HG02571 (cell line): ENCODE measurements at regions not wholly inside any gene's neighbourhood (a gene's known extent, or its start where the extent isn't known, plus 50 kb on each side); places are given as distances from the start of the nearest gene placed in this dataset.
"Not testable (repeated sequence)": the region's sequence is repeated elsewhere in the genome, so short reads cannot be mapped to it uniquely, and the experiment has no call there.

Experiments used
- ATAC-seq: cut with Tn5 transposase; IDR thresholded peaks from one replicate; pipeline ENCODE4 v1.9.1; 2021; ENCODE audit warnings: mild to moderate bottlenecking, moderate library complexity; ENCODE audit not compliant: unreplicated experiment

DNA sequence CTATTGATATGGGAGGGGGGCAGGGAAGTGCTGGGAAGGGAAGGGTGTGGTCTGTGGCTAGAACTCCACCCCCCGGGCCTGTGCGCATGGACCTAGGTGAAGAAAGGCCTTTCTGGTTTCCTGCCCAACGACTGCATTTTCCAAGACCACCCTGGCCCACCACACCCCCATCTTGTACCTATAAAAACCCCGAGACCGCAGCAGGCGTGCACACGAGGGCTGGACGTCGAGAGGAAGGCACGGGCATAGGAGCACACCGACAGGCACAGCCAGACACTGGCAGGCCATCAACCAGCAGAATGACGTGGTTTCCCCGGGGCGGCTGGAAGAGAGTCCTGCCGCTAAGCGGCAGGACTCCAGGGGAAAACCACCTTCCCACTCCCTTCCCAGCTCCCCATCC lies 981.1 kb downstream of the PCDH7 start:
- no peak for ATAC-seq

DNA sequence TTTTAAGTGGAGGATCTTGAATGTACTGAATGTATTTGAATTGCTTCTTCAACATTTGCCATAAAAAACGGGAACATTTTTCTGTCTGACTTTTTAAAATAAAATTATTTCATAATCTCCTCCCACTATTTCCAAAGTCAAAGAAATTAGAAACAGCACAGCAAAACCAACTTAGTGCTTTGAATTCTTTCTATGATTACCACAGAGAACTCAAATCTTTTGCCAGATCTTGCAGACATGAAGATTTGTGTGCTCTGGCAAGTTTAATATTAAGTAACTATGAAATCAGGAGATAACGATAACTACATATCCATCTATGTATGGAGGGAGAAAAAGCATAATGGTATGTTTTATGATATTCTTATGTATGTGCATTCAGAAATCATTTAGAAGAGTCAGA lies 982.2 kb downstream of the PCDH7 start:
- ATAC-seq, result no peak

DNA sequence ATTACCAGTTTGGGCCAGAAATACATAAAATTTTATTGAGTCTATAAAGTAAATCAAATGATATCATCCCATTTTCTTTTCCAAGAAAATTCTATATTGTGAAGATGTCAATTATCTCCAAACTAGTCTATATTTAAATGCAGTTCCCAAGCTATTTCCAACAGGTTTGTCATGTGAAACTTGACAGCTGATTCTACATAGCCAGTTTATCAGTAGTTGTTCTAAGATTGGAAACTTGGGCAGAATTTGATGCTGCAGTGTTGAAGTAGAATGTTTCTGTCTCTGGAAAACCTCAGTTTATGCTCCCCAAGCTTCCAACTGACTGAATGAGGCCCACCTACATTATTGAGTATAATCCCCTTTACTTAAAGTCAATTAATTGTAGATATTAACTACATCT lies 994.1 kb downstream of the PCDH7 start:
- no peak for ATAC-seq

DNA sequence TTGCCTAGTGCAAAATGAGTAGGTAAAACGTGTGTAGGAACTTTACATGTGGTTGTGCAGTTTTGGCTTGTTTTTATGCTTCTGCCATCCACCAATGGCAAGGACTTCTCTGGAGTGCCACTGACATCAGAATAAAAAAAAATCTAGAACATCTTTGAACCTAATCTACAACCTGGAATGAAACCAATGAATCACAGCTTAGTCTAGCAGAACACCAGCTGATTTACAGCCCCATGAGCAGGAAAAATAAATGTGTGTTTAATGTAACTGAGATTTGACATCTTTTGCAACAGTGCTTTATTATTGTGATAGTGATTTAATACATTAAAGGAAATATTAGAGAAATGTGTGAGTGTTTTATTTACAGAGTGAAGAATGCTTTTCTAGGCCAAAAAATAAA lies 995.1 kb downstream of the PCDH7 start:
- ATAC-seq, result no peak

DNA sequence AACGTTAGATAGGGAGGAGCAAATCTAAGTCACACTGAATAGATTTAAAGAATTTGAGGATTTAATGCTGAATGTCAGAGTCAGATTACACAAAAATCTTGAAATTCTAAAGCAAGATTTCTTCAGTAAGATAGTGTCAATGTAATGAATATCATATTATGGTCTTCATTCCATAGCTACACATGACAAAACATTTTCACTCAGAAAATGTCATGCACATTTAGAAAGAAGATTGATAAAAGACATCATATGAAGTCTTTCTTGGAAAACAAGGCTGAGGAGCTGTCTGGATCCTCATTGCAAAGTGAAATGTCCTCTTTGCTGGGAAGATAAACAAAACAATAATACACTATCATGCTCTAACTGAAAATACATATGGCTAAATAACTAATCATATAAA lies 1006.9 kb downstream of the PCDH7 start:
- no peak for ATAC-seq

DNA sequence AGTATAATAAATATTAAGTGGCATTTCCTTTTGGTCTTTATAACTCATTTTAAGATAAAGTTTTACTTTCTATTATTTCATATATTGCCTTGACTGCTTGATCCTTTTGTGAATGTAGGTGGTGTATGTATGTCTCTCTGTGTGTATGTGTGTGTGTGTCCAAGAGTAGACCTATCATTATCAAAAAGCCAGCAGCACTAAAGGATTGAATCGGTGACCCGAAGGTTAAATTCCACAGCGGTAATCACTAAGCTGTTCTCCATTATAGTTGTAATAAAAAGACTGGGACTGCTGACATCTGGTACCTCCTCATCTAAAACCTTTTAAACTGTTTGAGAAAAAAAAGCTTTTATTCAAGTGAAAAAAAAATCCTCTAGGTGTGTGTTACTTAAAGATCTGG lies 1014.8 kb downstream of the PCDH7 start:
- no peak for ATAC-seq

DNA sequence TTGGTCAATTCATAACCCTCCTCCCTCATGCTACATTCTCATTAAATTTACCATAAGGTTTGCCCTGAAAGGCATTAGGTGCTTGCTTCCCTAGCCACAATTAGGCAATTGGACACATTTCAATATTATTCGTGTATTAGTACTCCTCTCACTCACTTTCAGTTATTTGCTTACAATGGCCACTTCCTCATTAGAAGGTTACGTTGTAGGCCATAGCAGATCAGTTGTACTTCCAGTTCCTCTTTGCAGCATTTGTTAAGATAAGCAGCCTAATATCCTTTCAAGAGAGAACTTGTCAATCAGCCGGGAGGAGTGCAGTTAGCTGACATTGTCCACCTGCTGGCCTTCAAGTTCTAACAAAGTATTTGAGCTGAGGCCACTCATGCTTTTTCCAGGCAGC lies 1017.2 kb downstream of the PCDH7 start:
- no peak for ATAC-seq

DNA sequence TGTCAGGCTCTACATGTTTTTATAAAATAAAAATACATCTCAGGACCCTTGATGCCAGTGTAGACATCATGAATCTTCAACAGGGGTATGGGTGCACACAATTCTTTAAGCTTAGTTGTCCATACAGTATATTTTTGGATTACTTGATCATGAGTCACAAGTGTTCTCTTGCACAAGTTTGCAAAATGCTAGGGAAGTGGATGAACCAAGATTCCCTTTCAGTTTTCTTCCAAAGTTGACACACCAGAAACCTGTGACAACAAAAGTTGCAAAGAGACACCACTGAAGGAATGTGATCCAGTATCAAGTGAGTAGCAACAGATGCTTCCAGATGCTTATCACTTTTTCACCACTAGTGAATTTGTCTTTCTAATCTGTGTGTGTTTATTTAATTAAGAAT lies 1021.2 kb downstream of the PCDH7 start:
- no peak for ATAC-seq

DNA sequence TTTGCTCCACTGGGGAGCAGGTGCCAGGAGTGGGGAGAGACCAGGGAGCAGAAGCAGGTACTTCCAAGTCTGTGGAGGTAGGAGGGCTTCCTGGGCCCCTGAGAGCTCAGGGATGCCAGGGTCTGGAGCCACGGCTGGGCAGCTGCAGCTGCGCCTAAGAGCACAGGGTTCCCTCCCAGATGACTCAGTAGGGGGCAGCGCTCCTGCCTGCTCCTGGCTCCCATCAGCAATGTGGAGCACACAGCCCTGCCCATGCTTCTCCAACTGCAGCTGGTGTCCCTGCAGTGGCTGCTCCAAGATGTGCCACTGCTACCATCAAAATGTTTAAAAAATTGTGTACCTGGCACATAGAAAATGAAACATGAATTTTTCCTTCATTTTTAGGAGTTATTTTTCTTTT lies 1028.2 kb downstream of the PCDH7 start:
- no peak for ATAC-seq

DNA sequence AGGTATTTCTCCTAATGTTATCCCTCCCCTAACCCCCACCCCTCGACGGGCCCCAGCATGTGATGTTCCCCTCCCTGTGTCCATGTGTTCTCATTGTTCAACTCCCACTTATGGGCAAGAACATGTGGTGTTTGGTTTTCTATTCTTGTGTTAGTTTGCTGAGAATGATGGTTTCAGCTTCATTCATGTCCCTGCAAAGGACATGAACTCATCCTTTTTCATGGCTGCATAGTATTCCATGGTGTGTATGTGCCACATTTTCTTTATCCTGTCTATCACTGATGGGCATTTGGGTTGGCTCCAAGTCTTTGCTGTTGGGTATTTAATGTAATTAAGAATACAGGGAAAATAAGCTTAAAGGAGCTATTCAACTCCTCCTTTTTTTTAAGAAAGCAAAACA lies 1030.4 kb downstream of the PCDH7 start:
- not testable (repeated sequence) for ATAC-seq

DNA sequence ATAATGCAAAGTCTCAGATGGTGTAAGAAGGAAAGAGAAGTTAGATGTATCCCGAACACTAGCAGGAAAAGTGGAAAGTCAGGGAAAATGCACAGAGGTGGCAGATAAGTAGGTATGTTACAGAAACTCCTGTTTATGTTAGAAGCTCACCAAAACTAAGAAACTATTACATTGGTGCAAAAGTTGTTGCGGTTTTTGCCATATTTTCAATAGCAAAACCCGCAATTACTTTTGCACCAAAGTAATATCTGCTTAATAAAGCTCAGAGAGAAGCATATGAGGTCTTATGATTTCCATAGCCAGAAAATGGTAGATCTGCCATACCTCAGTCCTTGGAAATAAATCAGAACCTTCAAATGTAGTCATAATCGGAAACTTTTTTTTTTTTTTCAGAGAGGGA lies 1035.6 kb downstream of the PCDH7 start:
- ATAC-seq, result no peak

DNA sequence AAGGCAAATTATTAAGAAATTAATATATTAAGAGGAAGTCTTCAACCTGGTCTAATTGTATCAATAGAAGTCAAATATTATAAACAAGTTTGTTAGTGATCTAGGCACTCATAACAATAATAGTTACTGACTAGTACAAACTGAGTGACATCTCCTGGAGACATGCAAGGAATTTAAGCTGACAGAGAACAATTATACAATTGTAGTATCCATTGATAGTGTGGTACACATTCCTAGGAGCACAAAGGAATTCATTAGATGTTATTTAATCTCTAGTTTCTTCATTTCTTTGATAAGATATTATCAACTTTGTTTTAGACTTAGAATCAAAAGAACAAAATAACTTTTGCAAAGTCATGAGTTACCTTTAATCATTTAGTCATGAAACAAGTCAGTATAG lies 1048.6 kb downstream of the PCDH7 start:
- ATAC-seq, result no peak

DNA sequence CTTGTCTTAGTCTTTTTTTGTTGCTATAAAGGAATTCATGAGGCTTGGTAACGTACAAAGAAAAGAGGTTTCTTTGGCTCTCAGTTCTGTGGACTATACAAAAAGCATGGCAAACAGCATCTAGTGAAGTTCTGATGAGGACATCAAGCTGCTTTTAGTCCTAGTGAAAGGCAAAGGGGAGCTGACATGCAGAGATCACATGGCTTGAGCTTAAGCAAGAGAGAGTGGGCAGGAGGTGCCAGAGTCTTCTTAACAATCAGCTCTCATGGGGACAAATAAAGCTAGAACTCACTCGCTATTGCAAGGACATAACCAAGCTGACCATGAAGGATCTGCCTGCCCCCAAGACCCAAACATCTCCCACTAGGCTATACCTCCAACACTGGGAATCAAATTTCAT lies 1063.1 kb downstream of the PCDH7 start:
- ATAC-seq, result no peak

DNA sequence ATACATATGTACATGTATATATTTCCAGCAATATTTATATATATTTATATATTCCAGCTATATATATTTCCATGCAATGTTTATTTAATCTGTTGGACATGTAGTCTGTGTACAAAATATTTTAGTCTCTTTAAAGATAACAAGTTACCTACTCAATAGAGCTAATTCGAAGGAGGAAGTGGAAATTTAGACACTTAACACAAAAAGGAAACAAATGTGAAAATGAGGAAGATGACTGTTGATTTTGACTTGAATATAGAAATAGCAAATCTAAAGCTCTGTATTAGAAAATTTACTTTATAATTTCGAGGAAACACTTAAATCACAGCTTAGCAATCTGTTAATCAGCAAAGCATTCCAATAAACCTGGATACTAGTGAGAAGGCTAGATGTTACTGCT lies 1064.4 kb downstream of the PCDH7 start:
- ATAC-seq, result no peak

DNA sequence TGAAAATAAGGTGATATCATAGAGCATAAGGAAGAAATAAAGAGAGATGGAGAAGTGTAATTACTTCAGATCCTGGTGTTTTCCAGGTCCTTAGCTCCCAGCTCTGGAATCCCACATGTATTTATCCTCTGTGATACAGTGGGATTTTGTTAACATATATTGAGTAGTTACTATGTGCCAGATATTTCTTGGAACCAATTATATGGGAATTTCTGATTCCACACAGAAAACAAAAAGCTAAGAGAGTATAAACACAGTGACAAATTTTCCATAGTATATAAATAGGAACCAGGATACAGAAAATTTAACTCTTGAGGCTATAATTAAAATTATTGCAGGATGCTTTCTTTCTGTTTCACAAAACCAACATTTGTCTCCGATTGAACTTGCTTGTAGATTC lies 1067.5 kb downstream of the PCDH7 start:
- no peak for ATAC-seq

DNA sequence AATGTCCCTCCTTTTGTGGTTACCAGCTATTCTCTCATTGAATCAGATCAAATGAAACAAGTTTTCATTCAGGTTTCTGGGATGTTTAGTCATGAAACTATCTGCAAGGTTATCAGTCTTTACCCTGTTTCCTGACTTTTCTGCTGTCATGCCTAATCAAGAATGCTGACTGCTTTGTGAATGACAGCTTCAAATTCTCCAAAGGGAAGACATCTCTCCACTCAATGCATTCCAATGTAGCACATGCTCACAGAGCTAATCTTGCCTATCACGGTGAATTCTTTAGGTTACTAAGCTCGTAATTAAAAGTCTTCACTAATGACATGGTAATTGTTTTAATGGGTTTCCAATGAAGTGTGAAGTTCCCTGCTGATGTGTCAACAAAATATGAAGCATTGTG lies 1068.5 kb downstream of the PCDH7 start:
- ATAC-seq, result no peak

DNA sequence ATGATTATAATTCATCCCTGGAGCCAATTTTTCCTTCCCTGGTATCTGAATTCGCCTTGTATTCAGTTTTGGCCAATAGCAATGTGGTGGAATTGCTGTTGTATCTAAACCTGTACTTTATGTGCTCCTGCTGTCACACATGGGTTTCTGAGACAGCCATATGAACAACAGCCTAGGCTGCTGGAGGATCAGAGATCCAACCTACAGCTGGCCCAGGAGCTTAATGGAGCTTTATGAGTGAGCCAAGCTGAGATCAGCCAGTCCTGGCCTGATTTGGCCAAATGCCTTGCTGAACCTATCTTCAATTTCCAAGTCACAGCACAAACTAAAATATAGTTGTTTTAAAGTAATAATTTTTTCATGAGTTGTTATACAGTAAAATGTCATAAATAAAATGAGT lies 1071.5 kb downstream of the PCDH7 start:
- no peak for ATAC-seq

DNA sequence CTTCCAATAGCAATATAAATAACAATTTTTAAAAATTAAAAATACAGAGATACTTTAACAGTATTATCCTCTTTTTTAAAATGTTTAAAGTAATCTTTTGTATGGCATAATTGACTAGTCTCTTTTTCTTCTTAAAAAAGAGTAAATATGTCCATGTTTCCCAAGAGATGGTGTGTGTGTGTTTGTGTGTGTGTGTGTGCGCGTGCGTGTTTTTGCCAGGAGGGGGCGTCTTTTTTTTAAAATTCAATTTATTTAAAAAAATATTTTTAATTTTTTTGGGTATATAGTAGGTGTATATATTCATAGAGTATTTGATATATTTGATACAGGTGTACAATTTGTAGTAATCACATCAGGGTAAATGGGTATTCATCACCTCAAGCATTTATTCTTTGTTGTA lies 1073.7 kb downstream of the PCDH7 start:
- ATAC-seq, result no peak

DNA sequence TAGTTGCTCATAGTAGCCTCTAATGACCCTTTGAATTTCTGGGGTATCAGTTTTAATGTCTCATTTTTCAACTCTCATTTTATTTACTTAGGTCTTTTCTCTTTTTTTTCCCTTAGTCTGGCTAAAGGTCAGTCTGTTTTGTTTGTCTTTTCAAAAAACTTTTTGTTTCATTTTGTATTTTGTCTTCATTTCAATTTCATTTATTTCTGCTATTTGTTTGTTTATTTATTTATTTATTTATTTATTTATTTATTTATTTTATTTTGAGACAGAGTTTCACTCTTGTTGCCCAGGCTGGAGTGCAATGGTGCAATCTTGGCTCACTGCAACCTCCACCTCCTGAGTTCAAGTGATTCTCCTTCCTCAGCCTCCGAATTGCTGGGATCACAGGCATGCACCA lies 1076.9 kb downstream of the PCDH7 start:
- ATAC-seq, result not testable (repeated sequence)

DNA sequence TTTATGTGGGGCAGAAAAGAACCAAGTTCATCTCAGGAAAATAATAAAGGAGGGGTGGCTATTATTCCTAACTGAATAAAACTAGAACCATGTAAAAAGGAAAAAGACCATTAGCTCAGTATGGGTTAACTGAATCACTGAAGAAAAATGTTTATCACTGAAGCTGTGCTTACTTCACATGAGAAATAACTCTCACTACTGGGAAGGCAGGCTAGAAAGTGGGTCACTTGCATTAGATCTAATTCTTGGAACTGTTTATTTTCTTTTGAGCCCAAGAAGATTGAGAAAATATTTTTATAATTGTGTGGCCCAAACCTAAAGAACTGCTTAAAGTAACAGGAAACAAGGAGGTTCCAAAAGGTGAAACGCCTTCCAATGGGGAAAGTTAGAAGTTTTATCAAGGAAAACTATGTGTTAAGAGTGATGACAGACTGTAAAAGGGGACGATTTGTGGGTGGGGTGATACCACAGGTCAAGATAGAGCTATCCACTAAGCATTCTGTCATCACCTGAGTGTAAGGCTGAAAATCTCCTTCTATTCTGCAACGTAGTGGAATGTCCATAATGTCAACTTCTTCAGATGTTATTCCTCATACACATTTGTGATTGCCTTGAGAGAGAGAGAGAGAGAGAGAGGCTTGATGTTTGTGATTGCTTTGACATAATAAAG lies 1083.5 kb downstream of the PCDH7 start:
- no peak for ATAC-seq

DNA sequence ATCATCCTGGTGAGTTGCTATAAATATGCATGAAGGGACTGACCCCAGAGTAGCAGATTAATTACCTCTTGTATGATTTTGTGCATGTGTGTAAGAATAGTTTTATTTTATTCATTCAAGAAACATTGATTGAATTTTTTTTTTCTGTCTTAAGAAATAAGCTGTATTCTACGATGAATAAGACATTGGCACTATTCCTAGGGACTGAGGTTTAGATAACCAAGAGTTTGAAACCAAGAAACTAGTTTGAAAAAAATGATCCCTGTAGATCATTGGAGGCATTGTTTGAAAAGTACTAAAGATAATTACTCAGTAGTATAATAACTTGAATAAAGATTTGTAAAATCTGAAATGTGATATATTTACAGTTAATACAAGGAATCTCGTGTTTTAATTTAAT lies 1086.9 kb downstream of the PCDH7 start:
- no peak for ATAC-seq

DNA sequence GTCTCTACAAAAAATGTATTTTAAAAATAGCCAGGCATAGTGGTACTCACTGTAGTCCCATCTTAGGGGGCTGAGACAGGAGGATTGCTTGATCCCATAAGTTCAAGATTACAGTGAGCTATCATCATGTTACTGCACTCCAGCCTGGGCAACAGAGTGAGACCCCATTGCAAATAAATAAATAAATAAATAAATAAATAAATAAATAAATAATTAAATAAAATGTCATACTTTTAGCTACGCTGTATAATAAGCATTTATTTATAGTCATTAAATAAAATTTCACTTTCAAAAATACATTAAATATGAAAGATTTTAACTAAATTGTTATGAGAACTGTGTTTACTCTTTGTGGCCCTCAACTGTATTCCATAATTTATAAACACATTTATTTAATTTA lies 1124.2 kb downstream of the PCDH7 start:
- no peak for ATAC-seq

DNA sequence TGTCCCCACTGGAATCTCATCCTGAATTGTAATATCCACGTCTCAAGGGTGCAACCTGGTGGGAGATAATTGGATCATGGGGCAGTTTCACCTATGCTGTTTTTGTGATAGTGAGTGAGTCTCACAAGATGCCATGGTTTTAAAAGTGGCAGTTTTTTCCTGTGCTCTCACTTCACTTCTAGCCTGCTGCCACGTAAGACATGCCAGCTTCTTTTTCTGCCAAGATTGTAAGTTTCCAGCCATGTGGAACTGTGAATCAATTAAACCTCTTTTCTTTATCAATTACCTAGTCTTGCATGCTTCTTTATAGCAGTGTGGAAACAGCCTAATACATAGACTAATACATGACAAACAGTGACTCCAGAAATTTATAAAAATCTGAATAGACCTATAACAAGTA lies 1131.8 kb downstream of the PCDH7 start:
- ATAC-seq, result no peak

DNA sequence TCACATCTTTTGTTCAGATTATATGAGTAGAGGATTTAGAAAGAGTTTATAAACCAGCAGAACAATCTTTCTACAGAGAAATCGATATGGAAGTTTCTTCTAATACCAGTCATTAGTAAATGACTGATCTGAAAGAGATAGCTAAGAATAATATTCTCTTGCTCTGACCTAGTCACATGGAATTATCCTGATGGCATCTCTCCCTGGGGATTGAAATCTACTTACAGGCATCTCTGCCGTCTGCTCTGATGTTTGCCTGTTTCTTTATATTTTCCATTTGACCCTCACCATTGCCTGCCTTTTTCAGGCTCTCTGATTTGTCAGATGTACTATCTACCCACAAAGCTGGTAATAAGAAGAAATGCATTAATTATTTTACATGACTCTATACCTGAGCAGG lies 1157.3 kb downstream of the PCDH7 start:
- ATAC-seq, result no peak
